HG02852 (cell line): ENCODE measurements at regions not wholly inside any gene's neighbourhood (a gene's known extent, or its start where the extent isn't known, plus 50 kb on each side); places are given as distances from the start of the nearest gene placed in this dataset.
"Not testable (repeated sequence)": the region's sequence is repeated elsewhere in the genome, so short reads cannot be mapped to it uniquely, and the experiment has no call there.

Experiments used
- ATAC-seq: cut with Tn5 transposase; IDR thresholded peaks from one replicate; pipeline ENCODE4 v1.9.1; 2021; ENCODE audit warnings: mild to moderate bottlenecking, moderate library complexity; ENCODE audit not compliant: unreplicated experiment

- no peak for ATAC-seq
Observed at GRCh38 chr2:198544461-198544860, 740.1 kb downstream of the PLCL1 start.

DNA sequence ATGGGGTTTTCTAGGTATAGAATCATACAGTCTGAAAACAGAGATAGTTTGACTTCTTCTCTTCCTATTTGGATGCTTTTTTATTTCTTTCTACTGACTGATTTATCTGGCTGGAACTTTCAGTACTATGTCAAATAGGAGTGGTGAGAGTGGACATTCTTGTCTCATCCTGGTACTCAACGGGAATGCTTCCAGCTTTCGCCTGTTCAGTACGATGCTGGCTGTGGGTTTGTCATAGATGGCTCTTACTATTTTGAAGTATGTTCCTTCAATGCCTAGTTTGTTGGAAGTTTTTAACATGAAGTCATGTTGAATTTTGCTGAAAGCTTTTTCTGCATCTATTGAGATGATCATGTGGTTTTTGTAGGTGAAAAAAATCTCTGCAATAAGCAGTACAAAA, 730.4 kb downstream of the PLCL1 start:
- no peak for ATAC-seq

DNA sequence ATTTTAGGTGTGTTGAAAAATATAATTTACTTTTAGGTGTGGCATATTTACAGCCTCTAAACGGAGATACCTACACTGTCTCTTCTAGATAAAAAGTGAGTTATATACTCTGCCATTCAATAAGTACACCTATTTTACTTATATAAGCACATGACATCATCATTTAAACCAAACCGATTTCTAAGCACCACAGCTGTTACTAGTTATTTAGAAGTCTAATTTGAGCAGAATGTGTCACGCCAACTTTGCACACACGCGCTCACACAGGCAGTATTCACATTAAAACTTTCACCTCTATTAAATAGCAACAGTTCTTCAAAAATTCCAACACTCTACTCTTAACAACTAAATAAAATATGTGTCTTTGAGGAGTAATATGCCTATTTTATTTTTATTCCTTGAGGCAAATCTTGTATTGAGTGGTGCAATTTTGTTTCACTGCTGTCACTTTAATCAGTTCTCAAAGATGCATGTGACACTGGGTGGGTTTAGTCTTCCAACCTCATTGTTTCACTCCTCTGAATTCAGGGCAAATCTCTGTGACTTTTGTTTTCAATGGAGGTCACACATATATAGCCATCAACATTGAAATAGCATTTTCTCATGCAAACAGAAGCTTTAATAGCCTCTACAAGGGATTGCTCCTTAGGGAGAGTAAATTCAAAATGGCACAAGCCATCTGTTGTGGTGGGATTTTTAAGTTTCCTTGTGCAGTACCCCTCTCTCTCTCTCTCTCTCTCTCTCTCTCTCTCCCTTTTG, 721.0 kb downstream of the PLCL1 start:
- ATAC-seq, result no peak

- ATAC-seq, result no peak
Observed at GRCh38 chr2:198523710-198524109, 719.3 kb downstream of the PLCL1 start.

DNA sequence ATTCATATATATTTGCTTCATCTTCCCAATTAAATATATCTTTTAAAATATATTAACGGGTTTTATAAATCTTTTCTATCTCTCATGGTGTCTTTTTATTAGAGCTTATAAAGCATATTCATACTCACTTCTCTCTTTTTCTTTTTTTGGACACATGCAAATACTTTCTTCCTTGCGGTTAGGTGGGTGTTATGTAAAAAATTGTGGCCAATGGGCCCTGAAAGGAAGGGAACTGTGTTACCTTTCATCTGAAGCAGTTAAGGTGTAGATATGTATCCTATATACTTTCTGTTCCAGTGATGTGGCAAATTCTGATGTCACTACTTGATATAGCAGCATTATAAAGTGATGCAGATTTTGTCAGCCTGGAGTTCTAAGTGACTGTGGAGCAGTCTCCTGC, 714.5 kb downstream of the PLCL1 start:
- peak; percentile 73 for ATAC-seq

GRCh38 chr2:198517976-198518375, 713.6 kb downstream of the PLCL1 start:
- no peak for ATAC-seq

DNA sequence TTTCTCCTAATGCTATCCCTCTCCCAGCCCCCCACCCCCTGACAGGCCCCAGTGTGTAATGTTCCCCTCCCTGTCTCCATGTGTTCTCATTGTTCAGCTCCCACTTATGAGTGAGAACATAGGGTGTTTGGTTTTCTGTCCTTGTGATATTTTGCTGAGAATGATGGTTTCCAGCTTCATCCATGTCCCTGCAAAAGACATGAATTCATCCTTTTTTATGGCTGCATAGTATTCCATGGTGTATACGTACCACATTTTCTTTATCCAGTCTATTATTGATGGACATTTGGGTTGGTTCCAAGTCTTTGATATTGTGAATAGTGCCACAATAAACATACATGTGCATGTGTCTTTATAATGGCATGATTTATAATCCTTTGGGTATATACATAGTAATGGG, 704.2 kb downstream of the PLCL1 start:
- not testable (repeated sequence) for ATAC-seq

GRCh38 chr2:198499539-198499938, 695.1 kb downstream of the PLCL1 start:
- no peak for ATAC-seq

GRCh38 chr2:198498516-198498915, 694.1 kb downstream of the PLCL1 start:
- ATAC-seq, result no peak

DNA sequence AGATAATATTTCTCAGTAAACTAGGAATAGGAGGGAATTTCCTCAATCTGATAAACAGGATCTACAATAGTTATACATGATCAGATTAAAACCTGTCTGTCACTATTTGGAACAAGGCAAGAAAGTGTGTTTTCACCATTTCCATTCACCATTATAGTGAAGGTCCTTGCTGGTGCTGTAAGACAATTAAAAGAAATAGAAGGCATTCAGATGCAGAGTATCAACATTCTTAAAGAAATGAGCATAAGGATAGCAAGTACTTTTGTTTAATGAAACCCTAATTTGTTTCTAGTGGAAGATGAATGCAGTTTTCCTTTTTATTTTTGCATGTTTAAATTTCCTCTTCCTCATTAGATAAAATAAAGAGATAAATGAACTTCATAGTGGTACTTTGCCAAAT, 693.7 kb downstream of the PLCL1 start:
- no peak for ATAC-seq

DNA sequence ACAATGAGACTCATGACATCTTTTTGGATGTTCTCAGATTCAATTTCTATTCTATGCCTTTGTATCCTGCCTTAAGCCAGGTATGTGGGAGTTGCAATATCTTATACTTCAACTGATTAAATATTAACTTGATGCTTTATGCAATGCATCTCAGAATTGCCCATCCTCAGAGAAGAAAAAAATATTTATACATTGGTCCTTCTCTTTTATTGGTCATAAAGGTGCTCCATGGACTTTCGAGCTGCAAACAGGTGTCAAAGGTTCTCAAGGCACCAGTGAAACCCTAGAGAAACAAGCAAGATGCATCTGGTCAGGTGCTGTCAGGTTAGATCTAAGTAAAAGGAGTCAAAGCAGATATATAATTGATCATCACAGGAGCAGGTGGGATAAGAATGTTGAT, 690.5 kb downstream of the PLCL1 start:
- no peak for ATAC-seq

DNA sequence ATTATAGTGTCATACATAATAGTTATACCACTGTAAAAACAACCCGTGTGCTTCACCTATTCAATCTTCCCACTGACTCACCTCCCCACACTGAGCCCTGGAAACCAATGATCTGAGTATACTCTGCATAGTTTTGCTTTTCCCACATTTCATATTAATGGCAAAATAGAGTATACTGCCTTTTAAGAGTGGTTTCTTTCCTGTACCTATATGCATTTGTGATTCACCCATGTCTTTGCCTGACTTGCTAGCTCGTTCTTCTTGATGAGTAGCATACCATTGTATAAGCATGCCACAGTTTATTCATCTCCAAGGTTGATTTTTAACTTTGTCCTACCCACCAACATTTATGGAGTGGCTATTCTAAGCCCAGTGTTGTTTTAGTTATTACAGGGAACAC, 686.4 kb downstream of the PLCL1 start:
- ATAC-seq, result no peak

- no peak for ATAC-seq
Observed at GRCh38 chr2:198488964-198489363, 684.6 kb downstream of the PLCL1 start.

GRCh38 chr2:198483051-198483450, 678.7 kb downstream of the PLCL1 start:
- ATAC-seq, result no peak

- no peak for ATAC-seq
Observed at GRCh38 chr2:198479065-198479464, 674.7 kb downstream of the PLCL1 start.

DNA sequence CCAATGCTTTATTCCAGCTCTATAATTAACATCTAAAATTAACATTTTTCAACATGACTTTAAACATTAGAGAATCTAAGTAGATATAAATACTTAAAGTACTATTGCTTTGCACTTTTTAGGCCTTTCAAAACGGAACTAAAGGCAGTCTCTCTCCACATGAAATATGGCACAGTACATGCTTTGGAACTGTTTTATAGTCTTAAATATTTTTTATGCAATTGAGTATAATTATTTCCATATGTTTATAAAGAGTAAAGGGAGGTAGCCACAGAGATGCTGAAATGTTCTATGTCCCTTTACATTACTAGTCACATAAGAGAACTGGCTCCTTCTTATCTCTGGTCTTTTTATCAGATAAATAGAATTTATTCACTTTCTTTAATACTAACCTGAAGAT, 674.0 kb downstream of the PLCL1 start:
- ATAC-seq, result no peak

GRCh38 chr2:198476007-198476406, 671.6 kb downstream of the PLCL1 start:
- ATAC-seq, result no peak

- no peak for ATAC-seq
Observed at GRCh38 chr2:198471291-198471690, 666.9 kb downstream of the PLCL1 start.

- ATAC-seq, result no peak
Observed at GRCh38 chr2:198468136-198468535, 663.7 kb downstream of the PLCL1 start.

DNA sequence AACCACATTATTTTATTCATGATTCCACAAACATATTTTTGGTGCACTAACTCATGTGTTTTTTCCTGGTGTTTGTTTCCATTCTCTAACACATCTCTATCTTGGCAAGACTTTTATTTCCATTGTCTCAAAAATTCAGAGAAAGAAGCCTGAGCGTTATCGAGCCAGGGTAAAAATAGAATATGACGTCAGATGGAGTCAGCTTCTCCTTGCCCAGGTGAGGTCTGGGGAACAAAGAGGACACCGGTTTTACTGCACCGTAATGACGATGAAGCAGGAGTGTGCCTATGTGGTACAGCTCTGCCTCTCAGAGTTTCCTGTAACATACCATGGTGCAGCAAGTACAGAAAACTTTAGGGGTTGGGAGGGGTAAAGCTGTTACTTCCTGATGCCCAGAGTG, 661.6 kb downstream of the PLCL1 start:
- no peak for ATAC-seq

DNA sequence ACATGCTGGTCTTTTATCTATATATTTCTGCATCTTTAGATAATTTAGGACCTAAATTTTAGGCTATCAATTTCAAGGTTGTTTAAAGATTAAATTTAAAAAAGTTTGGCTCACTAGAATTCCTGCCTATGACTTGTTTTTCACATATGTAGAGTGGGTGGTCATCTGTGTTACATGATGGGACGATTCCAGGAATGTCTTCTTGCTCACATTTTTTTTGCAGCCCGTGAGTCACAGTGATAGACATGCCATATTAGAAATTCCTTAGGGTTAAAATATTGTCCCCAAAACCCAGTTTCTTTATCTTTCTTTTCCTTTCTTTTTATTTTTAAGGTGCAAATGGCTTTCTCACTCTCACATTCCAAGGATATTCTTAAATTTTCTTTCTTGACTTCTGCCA, 652.0 kb downstream of the PLCL1 start:
- ATAC-seq, result no peak

DNA sequence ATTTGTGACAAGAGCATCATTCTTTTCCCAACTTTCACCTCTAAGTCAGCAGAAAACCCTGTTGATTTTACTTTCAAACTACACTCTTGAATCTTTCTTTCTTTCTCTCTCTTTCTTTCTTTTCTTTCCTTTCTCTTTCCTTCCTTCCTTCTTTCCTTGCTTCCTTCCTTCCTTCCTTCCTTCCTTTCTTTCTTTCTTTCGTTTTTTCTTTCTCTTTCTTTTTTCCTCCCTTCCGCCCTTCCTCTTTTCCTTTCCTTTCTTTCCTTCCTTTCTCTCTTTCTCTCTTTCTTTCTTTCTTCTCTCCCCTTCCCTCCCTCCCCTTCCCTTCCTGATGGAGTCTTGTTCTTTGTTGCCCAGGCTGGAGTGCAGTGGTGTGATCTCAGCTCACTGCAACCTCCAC, 649.5 kb downstream of the PLCL1 start:
- ATAC-seq, result no peak

- peak; percentile 53 for ATAC-seq
Observed at GRCh38 chr2:198452327-198452726, 647.9 kb downstream of the PLCL1 start.
